Neural progenitor cell (in vitro differentiated cells): ENCODE measurements at regions not wholly inside any gene's neighbourhood (a gene's known extent, or its start where the extent isn't known, plus 50 kb on each side); places are given as distances from the start of the nearest gene placed in this dataset.
A peak's percentile ranks its signal among the peaks of the same experiment; 100 is the strongest.
"Not testable (repeated sequence)": the region's sequence is repeated elsewhere in the genome, so short reads cannot be mapped to it uniquely, and the experiment has no call there.

Source experiments
- DNase-seq: peaks from one replicate; pipeline ENCODE4 v3.0.0-alpha.2; 2016; ENCODE audit warnings: low spot score
- H2AFZ ChIP-seq: fragments of 200-600 bp; sonication (generic); replicated peaks from 2 replicates; pipeline ENCODE4 v1.6.1; 2016; ENCODE audit warnings: antibody characterized with exemption
- H3F3A ChIP-seq: fragments of 200-600 bp; sonication (generic); 2 replicates; pipeline ENCODE4 v1.6.1; 2016; ENCODE audit warnings: antibody characterized with exemption, low read depth
- H3K27ac ChIP-seq: fragments of 200-600 bp; sonication (generic); 2 replicates; pipeline ENCODE4 v1.5.1; 2016; ENCODE audit warnings: mild to moderate bottlenecking
- H3K27me3 ChIP-seq: fragments of 200-600 bp; sonication (generic); 2 replicates; pipeline ENCODE4 v1.6.1; 2016; ENCODE audit warnings: mild to moderate bottlenecking, moderate library complexity
- H3K36me3 ChIP-seq: fragments of 200-600 bp; sonication (generic); 2 replicates; pipeline ENCODE4 v1.5.1; 2016
- H3K4me1 ChIP-seq: fragments of 200-600 bp; sonication (generic); 2 replicates; pipeline ENCODE4 v1.6.1; 2016; ENCODE audit warnings: mixed run types
- H3K4me2 ChIP-seq: fragments of 200-600 bp; sonication (generic); 2 replicates; pipeline ENCODE4 v1.6.1; 2016
- H3K4me3 ChIP-seq: fragments of 200-600 bp; sonication (generic); 2 replicates; pipeline ENCODE4 v1.5.1; 2016
- H3K79me2 ChIP-seq: fragments of 200-600 bp; sonication (generic); 2 replicates; pipeline ENCODE4 v1.6.1; 2016; ENCODE audit warnings: low read depth
- H3K9ac ChIP-seq: fragments of 200-600 bp; sonication (generic); 2 replicates; pipeline ENCODE4 v1.6.1; 2016
- H3K9me3 ChIP-seq: fragments of 200-600 bp; sonication (generic); 2 replicates; pipeline ENCODE4 v1.5.1; 2016; ENCODE audit warnings: low read depth
- H4K20me1 ChIP-seq: fragments of 200-600 bp; sonication (generic); 2 replicates; pipeline ENCODE4 v1.6.1; 2016; ENCODE audit warnings: low read depth
- H3K27ac Mint-ChIP-seq: 3 replicates; pipeline ENCODE4 v1.8.0; 2021; ENCODE audit warnings: mixed read lengths
- H3K27me3 Mint-ChIP-seq: 2 replicates; pipeline ENCODE4 v1.8.0; 2022; ENCODE audit warnings: low read depth, mild to moderate bottlenecking, inconsistent platforms, moderate library complexity, mixed read lengths; ENCODE audit not compliant: insufficient read depth
- H3K36me3 Mint-ChIP-seq: 3 replicates; pipeline ENCODE4 v1.8.0; 2021; ENCODE audit warnings: mixed read lengths
- H3K4me1 Mint-ChIP-seq: 3 replicates; pipeline ENCODE4 v1.8.0; 2021; ENCODE audit warnings: mixed read lengths
- H3K4me3 Mint-ChIP-seq: 3 replicates; pipeline ENCODE4 v1.8.0; 2021; ENCODE audit warnings: mild to moderate bottlenecking, moderate library complexity, mixed read lengths
- H3K9me3 Mint-ChIP-seq: 3 replicates; pipeline ENCODE4 v1.8.0; 2020; ENCODE audit warnings: mixed read lengths
- EZH2 ChIP-seq: fragments of 200-600 bp; sonication (generic); IDR thresholded peaks from 2 replicates; pipeline ENCODE4 v1.6.1; 2017; ENCODE audit warnings: antibody characterized with exemption, mild to moderate bottlenecking, moderate library complexity
- EZH2phosphoT487 ChIP-seq: fragments of 200-600 bp; sonication (generic); IDR thresholded peaks from 2 replicates; pipeline ENCODE4 v1.6.1; 2017; ENCODE audit warnings: antibody characterized with exemption
- TF ChIP-seq, protein P1 (sequence below): fragments of 200-600 bp; sonication (generic); IDR thresholded peaks from 2 replicates; pipeline ENCODE4 v1.5.1; 2017; ENCODE audit warnings: antibody characterized with exemption, mild to moderate bottlenecking

DNA sequence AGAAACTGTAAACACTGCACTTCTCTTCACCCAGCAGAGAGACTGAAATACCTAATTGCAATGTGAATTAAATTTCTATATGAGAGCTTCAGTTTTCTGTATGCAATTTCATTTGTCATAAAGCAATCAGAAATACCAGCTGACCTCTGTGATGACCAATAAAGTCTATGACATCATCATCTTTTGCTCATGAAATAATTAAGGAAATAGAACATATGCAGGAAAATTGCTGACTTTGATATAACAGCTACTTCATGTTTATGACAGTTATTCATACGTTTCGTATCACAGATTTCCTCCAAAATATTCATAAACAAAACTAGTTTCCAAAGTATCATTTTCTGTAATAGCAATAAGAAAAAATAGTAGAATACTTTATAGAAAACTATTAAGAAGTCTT lies 652.3 kb downstream of the SLCO4C1 start:
- no peaks in the 10 kb centered on the region for H3K27me3 ChIP-seq
- H3K9me3 Mint-ChIP-seq = no peaks in the 10 kb centered on the region

DNA sequence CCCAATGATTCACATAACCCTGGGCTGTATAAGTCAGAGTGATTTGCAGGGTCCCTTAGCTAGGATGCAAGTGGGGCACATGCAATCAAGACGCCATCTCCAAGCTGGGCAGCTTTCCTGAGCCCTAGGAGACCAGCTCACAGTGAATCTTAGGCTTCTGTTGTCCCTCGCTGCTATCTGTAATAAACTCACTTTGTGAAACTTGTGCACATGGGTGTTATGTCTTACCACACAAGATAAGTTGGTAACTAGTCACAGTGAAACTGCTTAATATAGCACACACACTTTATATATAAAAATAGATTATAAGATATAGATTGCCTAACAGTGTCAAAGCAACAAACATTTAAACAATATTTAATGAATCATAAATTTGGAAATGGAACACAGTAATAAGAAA lies 658.5 kb downstream of the SLCO4C1 start:
- H4K20me1 ChIP-seq = no peaks in the 10 kb centered on the region
- peaks cover 3% of the 10 kb centered on the region for H3K4me1 Mint-ChIP-seq
- no peaks in the 10 kb centered on the region for H3K79me2 ChIP-seq
- H3F3A ChIP-seq = no peaks in the 10 kb centered on the region
- no peaks in the 10 kb centered on the region for H3K36me3 Mint-ChIP-seq
- H3K27me3 Mint-ChIP-seq = peaks cover 2% of the 10 kb centered on the region
- H3K27ac ChIP-seq = no peak overlapping the region
- no peaks in the 10 kb centered on the region for H3K36me3 ChIP-seq
- no peaks in the 10 kb centered on the region for H3K27me3 ChIP-seq
- H3K9ac ChIP-seq = no peak overlapping the region
- TF ChIP-seq EZH2phosphoT487 = no peak
- TF ChIP-seq EZH2 = no peak
- TF ChIP-seq, protein P1, sequence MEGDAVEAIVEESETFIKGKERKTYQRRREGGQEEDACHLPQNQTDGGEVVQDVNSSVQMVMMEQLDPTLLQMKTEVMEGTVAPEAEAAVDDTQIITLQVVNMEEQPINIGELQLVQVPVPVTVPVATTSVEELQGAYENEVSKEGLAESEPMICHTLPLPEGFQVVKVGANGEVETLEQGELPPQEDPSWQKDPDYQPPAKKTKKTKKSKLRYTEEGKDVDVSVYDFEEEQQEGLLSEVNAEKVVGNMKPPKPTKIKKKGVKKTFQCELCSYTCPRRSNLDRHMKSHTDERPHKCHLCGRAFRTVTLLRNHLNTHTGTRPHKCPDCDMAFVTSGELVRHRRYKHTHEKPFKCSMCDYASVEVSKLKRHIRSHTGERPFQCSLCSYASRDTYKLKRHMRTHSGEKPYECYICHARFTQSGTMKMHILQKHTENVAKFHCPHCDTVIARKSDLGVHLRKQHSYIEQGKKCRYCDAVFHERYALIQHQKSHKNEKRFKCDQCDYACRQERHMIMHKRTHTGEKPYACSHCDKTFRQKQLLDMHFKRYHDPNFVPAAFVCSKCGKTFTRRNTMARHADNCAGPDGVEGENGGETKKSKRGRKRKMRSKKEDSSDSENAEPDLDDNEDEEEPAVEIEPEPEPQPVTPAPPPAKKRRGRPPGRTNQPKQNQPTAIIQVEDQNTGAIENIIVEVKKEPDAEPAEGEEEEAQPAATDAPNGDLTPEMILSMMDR = no peak
- no peak overlapping the region for H3K27ac Mint-ChIP-seq
- no peaks in the 10 kb centered on the region for H3K9me3 ChIP-seq
- H2AFZ ChIP-seq = no peak overlapping the region
- H3K4me1 ChIP-seq = no peaks in the 10 kb centered on the region
- H3K4me3 Mint-ChIP-seq = no peak overlapping the region
- H3K4me3 ChIP-seq = no peak overlapping the region
- DNase-seq = no peak
- peaks cover 7% of the 10 kb centered on the region for H3K9me3 Mint-ChIP-seq
- H3K4me2 ChIP-seq = no peak overlapping the region

More for the DNA sequence above, 652.3 kb downstream of the SLCO4C1 start:
- Histone ChIP-seq H4K20me1 (no peaks in the 10 kb centered on the region), H3K79me2 (no peaks in the 10 kb centered on the region), H3K4me2 (no peak overlapping the region), H3K9ac (no peak overlapping the region), H3K9me3 (no peaks in the 10 kb centered on the region), H2AFZ (no peak overlapping the region), H3K4me3 (no peak overlapping the region), H3F3A (no peaks in the 10 kb centered on the region), H3K4me1 (no peaks in the 10 kb centered on the region), H3K27ac (no peak overlapping the region), H3K36me3 (no peaks in the 10 kb centered on the region)
- no peak for TF ChIP-seq EZH2
- TF ChIP-seq EZH2phosphoT487 = no peak
- TF ChIP-seq, protein P1 = no peak
- Mint-ChIP-seq H3K36me3 (no peaks in the 10 kb centered on the region), H3K27me3 (peaks cover 2% of the 10 kb centered on the region), H3K27ac (no peak overlapping the region), H3K4me1 (peaks cover 12% of the 10 kb centered on the region), H3K4me3 (no peak overlapping the region)
- no peak for DNase-seq

DNA sequence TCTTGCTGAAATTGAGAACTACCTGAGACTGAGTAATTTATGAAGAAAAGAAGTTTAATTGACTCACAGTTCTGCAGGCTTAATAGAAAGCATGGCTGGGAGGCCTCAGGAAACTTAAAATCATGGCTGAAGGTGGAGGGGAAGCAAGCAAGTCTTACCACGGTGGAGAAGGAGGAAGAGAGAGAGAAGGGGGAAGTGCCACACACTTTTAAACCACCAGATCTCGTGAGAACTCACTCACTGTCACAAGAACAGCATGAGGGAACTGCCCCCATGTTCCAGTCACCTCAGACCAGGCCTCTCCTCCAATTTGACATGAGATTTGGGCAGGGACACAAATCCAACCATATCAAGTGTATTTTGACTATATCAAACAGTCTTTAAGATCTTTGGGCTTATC lies 668.3 kb downstream of the SLCO4C1 start:
- not testable (repeated sequence) for H3K4me3 Mint-ChIP-seq, H3K79me2 ChIP-seq, H3K36me3 ChIP-seq, H3K9me3 Mint-ChIP-seq, H3K36me3 Mint-ChIP-seq, H3K4me2 ChIP-seq, H3K27ac ChIP-seq, H4K20me1 ChIP-seq, H3K9me3 ChIP-seq, H3K27me3 Mint-ChIP-seq, H3F3A ChIP-seq, H3K9ac ChIP-seq, DNase-seq, H3K4me1 ChIP-seq, H3K4me3 ChIP-seq, H3K27me3 ChIP-seq, H3K27ac Mint-ChIP-seq
- peak overlapping the region; percentile 84 for H2AFZ ChIP-seq
- peaks cover 22% of the 10 kb centered on the region for H3K4me1 Mint-ChIP-seq

DNA sequence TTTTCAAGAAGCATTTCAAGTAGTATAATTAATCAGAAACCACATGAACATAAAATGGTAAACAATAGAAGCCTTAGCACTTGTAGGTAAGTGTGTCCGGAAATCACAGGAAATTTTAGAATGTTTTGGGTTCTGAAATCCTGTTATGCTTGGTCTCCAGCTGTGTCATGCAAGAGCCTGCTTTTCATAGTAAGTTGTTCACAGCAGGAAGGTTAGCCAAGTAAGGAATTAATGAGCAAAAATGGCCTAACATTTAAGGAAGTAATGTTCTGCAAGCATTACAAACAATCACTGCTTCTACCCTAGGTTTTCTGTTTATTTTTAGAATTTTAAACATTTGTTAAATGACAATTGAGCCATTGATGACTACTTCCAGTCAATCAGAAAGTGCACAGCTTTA lies 669.5 kb downstream of the SLCO4C1 start:
- Histone ChIP-seq H2AFZ (no peak overlapping the region), H3K4me2 (no peak overlapping the region), H3K27ac (no peak overlapping the region), H3K4me3 (no peak overlapping the region), H3K4me1 (peaks cover 5% of the 10 kb centered on the region), H3K9ac (no peak overlapping the region), H3K27me3 (no peaks in the 10 kb centered on the region), H4K20me1 (no peaks in the 10 kb centered on the region), H3K79me2 (no peaks in the 10 kb centered on the region), H3F3A (no peaks in the 10 kb centered on the region), H3K36me3 (no peaks in the 10 kb centered on the region), H3K9me3 (no peaks in the 10 kb centered on the region)
- Mint-ChIP-seq H3K4me3 (no peak overlapping the region), H3K9me3 (peaks cover 2% of the 10 kb centered on the region), H3K27ac (peak overlapping the region; percentile 69), H3K4me1 (peaks cover 22% of the 10 kb centered on the region), H3K36me3 (peaks cover 2% of the 10 kb centered on the region), H3K27me3 (no peaks in the 10 kb centered on the region)
- peak; percentile 18 for DNase-seq
- no peak for TF ChIP-seq EZH2phosphoT487
